CD14-positive monocyte (primary cell): ENCODE measurements at regions not wholly inside any gene's neighbourhood (a gene's known extent, or its start where the extent isn't known, plus 50 kb on each side); places are given as distances from the start of the nearest gene placed in this dataset.

Experiments used
- DNase-seq, 3 donors: peaks; one replicate each; pipeline ENCODE4 v3.0.0-alpha.2; 2011 to 2022
- H2AFZ ChIP-seq: 2 replicates; pipeline ENCODE4 v1.6.0; 2012; ENCODE audit warnings: mild to moderate bottlenecking, low read depth, low read length, inconsistent platforms; ENCODE audit not compliant: insufficient read depth, poor library complexity, severe bottlenecking
- H3K27ac ChIP-seq, 2 donors: 1 replicate in 1 of 2; 2 replicates in 1 of 2; pipeline ENCODE4 v1.5.1; 2012 to 2013; ENCODE audit warnings: low read length in 2 of 2, control low read depth in 1 of 2, inconsistent platforms in 1 of 2, low read depth in 1 of 2, mild to moderate bottlenecking in 1 of 2
- H3K27me3 ChIP-seq, 2 donors: one replicate each; pipeline versions ENCODE4 v1.6.0 to v1.6.1; 2011 to 2013; ENCODE audit warnings: low read length in 2 of 2; ENCODE audit not compliant: control insufficient read depth in 2 of 2, insufficient read depth in 2 of 2
- H3K36me3 ChIP-seq, 2 donors: replicated peaks in 1 of 2; 1 replicate in 1 of 2; 2 replicates in 1 of 2; pipeline versions ENCODE4 v1.5.1 to v1.6.1; 2012 to 2013; ENCODE audit warnings: low read length in 2 of 2, control low read depth in 1 of 2, inconsistent platforms in 1 of 2, mild to moderate bottlenecking in 1 of 2; ENCODE audit not compliant: insufficient read depth in 2 of 2, control insufficient read depth in 1 of 2
- H3K4me1 ChIP-seq, 2 donors: 1 replicate in 1 of 2; 2 replicates in 1 of 2; pipeline versions ENCODE4 v1.5.1 to v1.6.1; 2012 to 2013; ENCODE audit warnings: low read length in 2 of 2, control low read depth in 1 of 2, inconsistent platforms in 1 of 2, mild to moderate bottlenecking in 1 of 2, moderate library complexity in 1 of 2; ENCODE audit not compliant: insufficient read depth in 2 of 2, control insufficient read depth in 1 of 2
- H3K4me2 ChIP-seq: replicated peaks from 2 replicates; pipeline ENCODE3; 2012; ENCODE audit warnings: low read length, moderate library complexity, mild to moderate bottlenecking; ENCODE audit not compliant: poor library complexity, severe bottlenecking; ENCODE audit errors: extremely low read depth
- H3K4me3 ChIP-seq, 3 experiments: fragments of 200-600 bp in 1 of 3; sonication (generic) in 1 of 3; replicated peaks in 1 of 3; 1 replicate in 2 of 3; 2 replicates in 1 of 3; pipeline ENCODE4 v1.5.1; 2011 to 2013; ENCODE audit warnings: low read length in 3 of 3, mild to moderate bottlenecking in 3 of 3, control low read depth in 2 of 3, low read depth in 2 of 3, inconsistent platforms in 1 of 3, moderate library complexity in 1 of 3
- H3K79me2 ChIP-seq: 2 replicates; pipeline ENCODE4 v1.6.0; 2012; ENCODE audit warnings: mild to moderate bottlenecking, control low read depth, inconsistent platforms, low read length, moderate library complexity; ENCODE audit not compliant: insufficient read depth
- H3K9ac ChIP-seq: 2 replicates; pipeline ENCODE4 v1.6.0; 2017; ENCODE audit warnings: low read length, mild to moderate bottlenecking; ENCODE audit not compliant: insufficient read depth, poor library complexity, severe bottlenecking
- H3K9me3 ChIP-seq, 2 donors: replicated peaks in 1 of 2; 1 replicate in 1 of 2; 2 replicates in 1 of 2; pipeline versions ENCODE4 v1.5.1 to v1.6.1; 2012 to 2013; ENCODE audit warnings: low read length in 2 of 2, control low read depth in 1 of 2; ENCODE audit not compliant: control insufficient read depth in 1 of 2, insufficient read depth in 1 of 2
- H4K20me1 ChIP-seq: 2 replicates; pipeline ENCODE4 v1.6.0; 2012; ENCODE audit warnings: mild to moderate bottlenecking, low read length, control low read depth, moderate library complexity; ENCODE audit not compliant: insufficient read depth
- H3K27ac Mint-ChIP-seq, 7 donors: one replicate each; pipeline ENCODE4 v1.8.0; 2020; ENCODE audit warnings: mild to moderate bottlenecking in 7 of 7, mixed read lengths in 7 of 7, moderate library complexity in 6 of 7, inconsistent platforms in 2 of 7
- H3K27me3 Mint-ChIP-seq, 3 donors: one replicate each; pipeline ENCODE4 v1.8.0; 2021 to 2022; ENCODE audit warnings: low read depth in 3 of 3, mild to moderate bottlenecking in 3 of 3, mixed read lengths in 3 of 3, moderate library complexity in 3 of 3, inconsistent platforms in 1 of 3
- H3K36me3 Mint-ChIP-seq, 2 donors: one replicate each; pipeline ENCODE4 v1.8.0; 2020; ENCODE audit warnings: mixed read lengths in 2 of 2, inconsistent platforms in 1 of 2, mild to moderate bottlenecking in 1 of 2
- H3K4me1 Mint-ChIP-seq: one replicate; pipeline ENCODE4 v1.8.0; 2020; ENCODE audit warnings: mild to moderate bottlenecking, mixed read lengths
- H3K4me3 Mint-ChIP-seq, 2 donors: one replicate each; pipeline ENCODE4 v1.8.0; 2020; ENCODE audit warnings: mild to moderate bottlenecking in 2 of 2, mixed read lengths in 2 of 2, moderate library complexity in 1 of 2
- H3K9me3 Mint-ChIP-seq, 7 donors: one replicate each; pipeline ENCODE4 v1.8.0; 2020 to 2022; ENCODE audit warnings: mixed read lengths in 7 of 7, mild to moderate bottlenecking in 6 of 7, moderate library complexity in 6 of 7, inconsistent platforms in 2 of 7
- CTCF ChIP-seq: fragments of 200-600 bp; IDR thresholded peaks from one replicate; pipeline ENCODE4 v1.8.0; 2022; ENCODE audit warnings: antibody characterized with exemption, mild to moderate bottlenecking
- WGBS: methylation state at CpG from one replicate; pipeline ENCODE4 v1.1.5; 2013; ENCODE audit warnings: missing lambda C conversion rate; ENCODE audit not compliant: insufficient coverage; 5-methylcytosine and 5-hydroxymethylcytosine counted together
- intact Hi-C, 2 donors: fragments of 100-400 bp; cut with micrococcal nuclease; formaldehyde crosslinking; loops; one replicate each; pipeline versions ENCODE4 v1.15.0 to v1.15.1; 2023

- Mint-ChIP-seq H3K36me3 (no peaks in the 10 kb centered on the region), H3K9me3 (peaks cover 0 to 6% (median 2%) of the 10 kb centered on the region in 7 donors), H3K27me3 (no peaks in the 10 kb centered on the region), H3K27ac (no peak overlapping the region), H3K4me3 (no peak overlapping the region), H3K4me1 (no peaks in the 10 kb centered on the region)
- WGBS, result no CpG with 5 or more reads among the region's 2 CpGs
- H3K4me1 ChIP-seq, result no peaks in the 10 kb centered on the region
- no peaks in the 10 kb centered on the region for H3K27me3 ChIP-seq
- no peak overlapping the region for H3K4me2 ChIP-seq
- H4K20me1 ChIP-seq, result no peaks in the 10 kb centered on the region
- intact Hi-C loops, result no loop called here
- H3K27ac ChIP-seq, result no peak overlapping the region
- H2AFZ ChIP-seq, result no peak overlapping the region
- H3K9ac ChIP-seq, result no peak overlapping the region
- no peak overlapping the region for H3K4me3 ChIP-seq
- H3K9me3 ChIP-seq, result peaks cover 0 to 11% of the 10 kb centered on the region in 2 donors
- DNase-seq, result no peak
- H3K36me3 ChIP-seq, result no peaks in the 10 kb centered on the region
- H3K79me2 ChIP-seq, result no peaks in the 10 kb centered on the region
- TF ChIP-seq CTCF, result no peak
Observed at GRCh38 chr2:13201924-13202323, 485.2 kb downstream of the TRIB2 start.

GRCh38 chr2:13212115-13212514 is 495.4 kb downstream of the TRIB2 start:
- Mint-ChIP-seq H3K4me1 (no peaks in the 10 kb centered on the region), H3K9me3 (peaks cover 0 to 8% (median 0%) of the 10 kb centered on the region in 7 donors), H3K27ac (no peak overlapping the region), H3K4me3 (no peak overlapping the region), H3K36me3 (no peaks in the 10 kb centered on the region), H3K27me3 (no peaks in the 10 kb centered on the region)
- no peak for TF ChIP-seq CTCF
- no peak for DNase-seq
- Histone ChIP-seq H3K79me2 (no peaks in the 10 kb centered on the region), H3K9ac (no peak overlapping the region), H3K4me1 (no peaks in the 10 kb centered on the region), H3K27me3 (no peaks in the 10 kb centered on the region), H3K4me3 (no peak overlapping the region), H4K20me1 (no peaks in the 10 kb centered on the region), H3K36me3 (no peaks in the 10 kb centered on the region), H2AFZ (no peak overlapping the region), H3K4me2 (no peak overlapping the region), H3K27ac (no peak overlapping the region), H3K9me3 (peaks cover 0 to 2% of the 10 kb centered on the region in 2 donors)
- intact Hi-C loops, result no loop called here
